Hippocampal formation (tissue), 2 donors: ENCODE measurements at regions not wholly inside any gene's neighbourhood (a gene's known extent, or its start where the extent isn't known, plus 50 kb on each side); places are given as distances from the start of the nearest gene placed in this dataset.

Experiments
- DNase-seq, 2 donors: peaks; one replicate each; lab custom pipeline; 2025; lab: John Stamatoyannopoulos, UW

- DNase-seq: no peak
Observed at GRCh38 chr2:67709835-67710234, 312.7 kb downstream of the ETAA1 start.

GRCh38 chr2:67712484-67712883, 315.4 kb downstream of the ETAA1 start:
- DNase-seq: no peak

GRCh38 chr2:67713376-67713775, 316.2 kb downstream of the ETAA1 start:
- no peak for DNase-seq

- DNase-seq: no peak
Observed at GRCh38 chr2:67716895-67717396, 319.8 kb downstream of the ETAA1 start.

- no peak for DNase-seq
Observed at GRCh38 chr2:67717692-67718091, 320.6 kb downstream of the ETAA1 start.

GRCh38 chr2:67719351-67719750, 322.2 kb downstream of the ETAA1 start:
- no peak for DNase-seq

GRCh38 chr2:67721516-67721915, 324.4 kb downstream of the ETAA1 start:
- no peak for DNase-seq

GRCh38 chr2:67724261-67724660, 327.1 kb downstream of the ETAA1 start:
- no peak for DNase-seq

GRCh38 chr2:67725731-67726130, 328.6 kb downstream of the ETAA1 start:
- DNase-seq: no peak

- no peak for DNase-seq
Observed at GRCh38 chr2:67726416-67726815, 329.3 kb downstream of the ETAA1 start.

- DNase-seq: no peak
Observed at GRCh38 chr2:67727131-67727530, 330.0 kb downstream of the ETAA1 start.

GRCh38 chr2:67727623-67728022, 330.5 kb downstream of the ETAA1 start:
- DNase-seq: no peak

- no peak for DNase-seq
Observed at GRCh38 chr2:67729474-67729873, 332.3 kb downstream of the ETAA1 start.

GRCh38 chr2:67733517-67733916, 329.3 kb downstream of the C1D start:
- DNase-seq: peak in 1 of 2 donors; percentile 3

GRCh38 chr2:67752199-67752598, 310.6 kb downstream of the C1D start:
- DNase-seq: no peak

GRCh38 chr2:67752969-67753368, 309.8 kb downstream of the C1D start:
- DNase-seq: no peak

- no peak for DNase-seq
Observed at GRCh38 chr2:67755156-67755882, 307.5 kb downstream of the C1D start.

GRCh38 chr2:67760995-67761394, 301.8 kb downstream of the C1D start:
- DNase-seq: no peak

GRCh38 chr2:67771380-67771779, 291.4 kb downstream of the C1D start:
- no peak for DNase-seq

- no peak for DNase-seq
Observed at GRCh38 chr2:67772216-67773170, 290.3 kb downstream of the C1D start.

- DNase-seq: no peak
Observed at GRCh38 chr2:67773851-67774250, 289.0 kb downstream of the C1D start.

GRCh38 chr2:67776276-67776675, 286.5 kb downstream of the C1D start:
- no peak for DNase-seq

GRCh38 chr2:67777010-67777409, 285.8 kb downstream of the C1D start:
- no peak for DNase-seq
